Transverse colon (tissue), 3 donors: ENCODE measurements at regions not wholly inside any gene's neighbourhood (a gene's known extent, or its start where the extent isn't known, plus 50 kb on each side); places are given as distances from the start of the nearest gene placed in this dataset.

ENCODE experiments used
- POLR2A ChIP-seq: fragments of 450-650 bp; IDR thresholded peaks from one replicate; pipeline ENCODE4 v1.6.1; 2016; ENCODE audit warnings: antibody characterized with exemption, mild to moderate bottlenecking, moderate library complexity
- POLR2AphosphoS5 ChIP-seq, 3 donors: sonication (generic); formaldehyde crosslinking; IDR thresholded peaks; one replicate each; pipeline ENCODE4 v1.6.1; 2016; ENCODE audit warnings: antibody characterized with exemption in 3 of 3

GRCh38 chr10:28444031-28444430 is 88.9 kb upstream of the WAC start:
- no peak for TF ChIP-seq POLR2A
- no peak for TF ChIP-seq POLR2AphosphoS5 (IDR thresholded peaks at IDR 0.05)
